ENCODE measurements at regions not wholly inside any gene's neighbourhood (a gene's known extent, or its start where the extent isn't known, plus 50 kb on each side); places are given as distances from the start of the nearest gene placed in this dataset.

GRCh38 chr9:88726803-88727202, 191.8 kb downstream of the NXNL2 start:
- TF ChIP-seq ZNF324 (tag by site-specific recombination; IDR thresholded peaks at IDR 0.05) (no peak), CTCF (tag by site-specific recombination; IDR thresholded peaks at IDR 0.05) (no peak), ZSCAN5A (tag by site-specific recombination; IDR thresholded peaks at IDR 0.05) (no peak), ZNF626 (tag by site-specific recombination; IDR thresholded peaks at IDR 0.05) (no peak), TSHZ1 (tag by site-specific recombination; IDR thresholded peaks at IDR 0.05; ENCODE audit: borderline replicate concordance) (no peak), ZNF707 (tag by site-specific recombination; IDR thresholded peaks at IDR 0.05) (no peak), ZNF488 (tag by site-specific recombination; IDR thresholded peaks at IDR 0.05) (no peak), ZSCAN30 (tag by site-specific recombination; IDR thresholded peaks at IDR 0.05) (no peak), ZNF785 (tag by site-specific recombination; IDR thresholded peaks at IDR 0.05) (no peak)
- TF ChIP-seq, protein P1, sequence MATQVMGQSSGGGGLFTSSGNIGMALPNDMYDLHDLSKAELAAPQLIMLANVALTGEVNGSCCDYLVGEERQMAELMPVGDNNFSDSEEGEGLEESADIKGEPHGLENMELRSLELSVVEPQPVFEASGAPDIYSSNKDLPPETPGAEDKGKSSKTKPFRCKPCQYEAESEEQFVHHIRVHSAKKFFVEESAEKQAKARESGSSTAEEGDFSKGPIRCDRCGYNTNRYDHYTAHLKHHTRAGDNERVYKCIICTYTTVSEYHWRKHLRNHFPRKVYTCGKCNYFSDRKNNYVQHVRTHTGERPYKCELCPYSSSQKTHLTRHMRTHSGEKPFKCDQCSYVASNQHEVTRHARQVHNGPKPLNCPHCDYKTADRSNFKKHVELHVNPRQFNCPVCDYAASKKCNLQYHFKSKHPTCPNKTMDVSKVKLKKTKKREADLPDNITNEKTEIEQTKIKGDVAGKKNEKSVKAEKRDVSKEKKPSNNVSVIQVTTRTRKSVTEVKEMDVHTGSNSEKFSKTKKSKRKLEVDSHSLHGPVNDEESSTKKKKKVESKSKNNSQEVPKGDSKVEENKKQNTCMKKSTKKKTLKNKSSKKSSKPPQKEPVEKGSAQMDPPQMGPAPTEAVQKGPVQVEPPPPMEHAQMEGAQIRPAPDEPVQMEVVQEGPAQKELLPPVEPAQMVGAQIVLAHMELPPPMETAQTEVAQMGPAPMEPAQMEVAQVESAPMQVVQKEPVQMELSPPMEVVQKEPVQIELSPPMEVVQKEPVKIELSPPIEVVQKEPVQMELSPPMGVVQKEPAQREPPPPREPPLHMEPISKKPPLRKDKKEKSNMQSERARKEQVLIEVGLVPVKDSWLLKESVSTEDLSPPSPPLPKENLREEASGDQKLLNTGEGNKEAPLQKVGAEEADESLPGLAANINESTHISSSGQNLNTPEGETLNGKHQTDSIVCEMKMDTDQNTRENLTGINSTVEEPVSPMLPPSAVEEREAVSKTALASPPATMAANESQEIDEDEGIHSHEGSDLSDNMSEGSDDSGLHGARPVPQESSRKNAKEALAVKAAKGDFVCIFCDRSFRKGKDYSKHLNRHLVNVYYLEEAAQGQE (tag by site-specific recombination; IDR thresholded peaks at IDR 0.05), result no peak
- TF ChIP-seq, protein P2, sequence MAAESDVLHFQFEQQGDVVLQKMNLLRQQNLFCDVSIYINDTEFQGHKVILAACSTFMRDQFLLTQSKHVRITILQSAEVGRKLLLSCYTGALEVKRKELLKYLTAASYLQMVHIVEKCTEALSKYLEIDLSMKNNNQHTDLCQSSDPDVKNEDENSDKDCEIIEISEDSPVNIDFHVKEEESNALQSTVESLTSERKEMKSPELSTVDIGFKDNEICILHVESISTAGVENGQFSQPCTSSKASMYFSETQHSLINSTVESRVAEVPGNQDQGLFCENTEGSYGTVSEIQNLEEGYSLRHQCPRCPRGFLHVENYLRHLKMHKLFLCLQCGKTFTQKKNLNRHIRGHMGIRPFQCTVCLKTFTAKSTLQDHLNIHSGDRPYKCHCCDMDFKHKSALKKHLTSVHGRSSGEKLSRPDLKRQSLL (tag by site-specific recombination; IDR thresholded peaks at IDR 0.05), result no peak
